AG04449 (cell line): ENCODE measurements at regions not wholly inside any gene's neighbourhood (a gene's known extent, or its start where the extent isn't known, plus 50 kb on each side); places are given as distances from the start of the nearest gene placed in this dataset.
A peak's percentile ranks its signal among the peaks of the same experiment; 100 is the strongest.
"Not testable (repeated sequence)": the region's sequence is repeated elsewhere in the genome, so short reads cannot be mapped to it uniquely, and the experiment has no call there.

Source experiments
- CTCF ChIA-PET: fragments of 350-600 bp; formaldehyde crosslinking; extraction: SDS; loops from one replicate; lab custom pipeline; 2021; ENCODE audit warnings: antibody characterized with exemption; lab: Yijun Ruan, JAX
- POLR2A ChIA-PET: fragments of 400-600, 350-600 bp; formaldehyde crosslinking; extraction: SDS; loops from one replicate; lab custom pipeline; 2020; ENCODE audit warnings: antibody characterized with exemption, inconsistent platforms; lab: Yijun Ruan, JAX
- DNase-seq: peaks from one replicate; pipeline ENCODE4 v3.0.0-alpha.2; 2010; ENCODE audit warnings: low read depth, low spot score
- H3K4me3 ChIP-seq: 2 replicates; pipeline ENCODE4 v1.5.1; 2011; ENCODE audit warnings: low read depth, mild to moderate bottlenecking, control low read depth, low read length
- TF ChIP-seq, protein P1 (sequence below): IDR thresholded peaks from one replicate; pipeline ENCODE4 v1.5.1; 2011; ENCODE audit warnings: mild to moderate bottlenecking, moderate library complexity, low read length, control low read depth, inconsistent platforms; ENCODE audit not compliant: insufficient read depth; ENCODE audit errors: missing control alignments

GRCh38 chr1:219863816-219864215 lies 64.5 kb downstream of the SLC30A10 start:
- POLR2A ChIA-PET, DNase-seq, H3K4me3 ChIP-seq, CTCF ChIA-PET: not testable (repeated sequence)

- POLR2A ChIA-PET = no interaction called here
- H3K4me3 ChIP-seq = no peak overlapping the region
- CTCF ChIA-PET = no interaction called here
- TF ChIP-seq, protein P1, sequence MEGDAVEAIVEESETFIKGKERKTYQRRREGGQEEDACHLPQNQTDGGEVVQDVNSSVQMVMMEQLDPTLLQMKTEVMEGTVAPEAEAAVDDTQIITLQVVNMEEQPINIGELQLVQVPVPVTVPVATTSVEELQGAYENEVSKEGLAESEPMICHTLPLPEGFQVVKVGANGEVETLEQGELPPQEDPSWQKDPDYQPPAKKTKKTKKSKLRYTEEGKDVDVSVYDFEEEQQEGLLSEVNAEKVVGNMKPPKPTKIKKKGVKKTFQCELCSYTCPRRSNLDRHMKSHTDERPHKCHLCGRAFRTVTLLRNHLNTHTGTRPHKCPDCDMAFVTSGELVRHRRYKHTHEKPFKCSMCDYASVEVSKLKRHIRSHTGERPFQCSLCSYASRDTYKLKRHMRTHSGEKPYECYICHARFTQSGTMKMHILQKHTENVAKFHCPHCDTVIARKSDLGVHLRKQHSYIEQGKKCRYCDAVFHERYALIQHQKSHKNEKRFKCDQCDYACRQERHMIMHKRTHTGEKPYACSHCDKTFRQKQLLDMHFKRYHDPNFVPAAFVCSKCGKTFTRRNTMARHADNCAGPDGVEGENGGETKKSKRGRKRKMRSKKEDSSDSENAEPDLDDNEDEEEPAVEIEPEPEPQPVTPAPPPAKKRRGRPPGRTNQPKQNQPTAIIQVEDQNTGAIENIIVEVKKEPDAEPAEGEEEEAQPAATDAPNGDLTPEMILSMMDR = no peak
- no peak for DNase-seq
Observed at GRCh38 chr1:219862366-219862765, 66.0 kb downstream of the SLC30A10 start.

- CTCF ChIA-PET = no interaction called here
- POLR2A ChIA-PET = no interaction called here
Observed at GRCh38 chr1:219858980-219859379, 69.4 kb downstream of the SLC30A10 start.

GRCh38 chr1:219847215-219847855 lies 81.0 kb downstream of the SLC30A10 start:
- DNase-seq = no peak
- POLR2A ChIA-PET = no interaction called here
- TF ChIP-seq, protein P1 = no peak
- CTCF ChIA-PET = no interaction called here
- no peak overlapping the region for H3K4me3 ChIP-seq

More at GRCh38 chr1:219858980-219859379, 69.4 kb downstream of the SLC30A10 start:
- TF ChIP-seq, protein P1 = no peak
- no peak for DNase-seq
- no peak overlapping the region for H3K4me3 ChIP-seq

DNA sequence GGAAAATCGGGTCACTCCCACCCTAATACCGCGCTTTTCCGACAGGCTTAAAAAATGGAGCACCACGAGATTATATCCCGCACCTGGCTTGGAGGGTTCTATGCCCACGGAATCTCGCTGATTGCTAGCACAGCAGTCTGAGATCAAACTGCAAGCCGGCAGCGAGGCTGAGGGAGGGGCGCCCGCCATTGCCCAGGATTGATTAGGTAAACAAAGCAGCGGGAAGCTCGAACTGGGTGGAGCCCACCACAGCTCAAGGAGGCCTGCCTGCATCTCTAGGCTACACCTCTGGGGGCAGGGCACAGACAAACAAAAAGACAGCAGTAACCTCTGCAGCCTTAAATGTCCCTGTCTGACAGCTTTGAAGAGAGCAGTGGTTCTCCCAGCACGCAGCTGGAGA lies 88.8 kb downstream of the SLC30A10 start:
- CTCF ChIA-PET, DNase-seq, H3K4me3 ChIP-seq, POLR2A ChIA-PET: not testable (repeated sequence)

GRCh38 chr1:219837994-219838294 lies 90.4 kb downstream of the SLC30A10 start:
- no peak for DNase-seq
- POLR2A ChIA-PET = no interaction called here
- CTCF ChIA-PET = interaction anchor here (1.0 kb wide), 1 partner anchor 286 kb away, joined by 3 read pairs; no protein-coding TSS in a partner anchor
- TF ChIP-seq, protein P1 = no peak
- no peak overlapping the region for H3K4me3 ChIP-seq

- DNase-seq = peak; percentile 9
- TF ChIP-seq, protein P1 = peak; percentile 50
- ChIA-PET CTCF (interaction anchor here (1.0 kb wide), 1 partner anchor 287 kb away, joined by 3 read pairs; no protein-coding TSS in a partner anchor), POLR2A (no interaction called here)
- H3K4me3 ChIP-seq = no peak overlapping the region
Observed at GRCh38 chr1:219837274-219837993, 90.9 kb downstream of the SLC30A10 start.
